ENCODE measurements at regions not wholly inside any gene's neighbourhood (a gene's known extent, or its start where the extent isn't known, plus 50 kb on each side); places are given as distances from the start of the nearest gene placed in this dataset.

GRCh38 chr6:90898763-90899162 lies 311.9 kb upstream of the MAP3K7 start:
- no peaks in the 10 kb centered on the region for H3K9me3 Mint-ChIP-seq
- H3K9me3 ChIP-seq (ENCODE audit: control insufficient read depth, low read depth, low read length) = no peaks in the 10 kb centered on the region
- H4K91ac ChIP-seq (ENCODE audit: insufficient read length, low read depth, low read length) = no peak overlapping the region
- no peak overlapping the region for H3K18ac ChIP-seq (ENCODE audit: insufficient read length, low read depth, low read length)
- no peak overlapping the region for H3K4ac ChIP-seq (ENCODE audit: low read depth, low read length)
- no peak overlapping the region for H3K27ac Mint-ChIP-seq
- no peaks in the 10 kb centered on the region for H4K20me1 ChIP-seq (ENCODE audit: control insufficient read depth, insufficient read depth, insufficient read length)
- H3K27ac ChIP-seq (ENCODE audit: insufficient read length, low read depth, low read length) = no peak overlapping the region
- H3K79me2 ChIP-seq (ENCODE audit: insufficient read depth, low read length) = no peaks in the 10 kb centered on the region
- H2BK15ac ChIP-seq (ENCODE audit: low read depth, low read length) = no peak overlapping the region
- WGBS (ENCODE audit: extremely low coverage, insufficient read length, low lambda C conversion rate) = no CpG with 5 or more reads among the region's 4 CpGs
- no peak for DNase-seq
- H3K27me3 ChIP-seq (ENCODE audit: insufficient read depth, low read length) = no peaks in the 10 kb centered on the region
- H3K4me2 ChIP-seq (ENCODE audit: insufficient read depth, insufficient read length, low read length) = no peak overlapping the region
- H2BK20ac ChIP-seq (ENCODE audit: low read depth, low read length, poor library complexity, severe bottlenecking) = no peak overlapping the region
- H2AK5ac ChIP-seq (ENCODE audit: insufficient read length, low read length) = no peak overlapping the region
- no peaks in the 10 kb centered on the region; a peak in 1 of 7 replicates for H3K36me3 Mint-ChIP-seq (ENCODE audit: insufficient read depth in 1 of 3, low read depth in 3 of 3)
- H3T11ph ChIP-seq (ENCODE audit: low read length) = no peak overlapping the region
- H3K4me3 Mint-ChIP-seq = no peak overlapping the region
- H2BK5ac ChIP-seq (ENCODE audit: insufficient read length, low read length) = no peak overlapping the region
- H3K79me1 ChIP-seq (ENCODE audit: insufficient read depth, low read depth, low read length, poor library complexity, severe bottlenecking) = no peaks in the 10 kb centered on the region
- no peak overlapping the region for H2BK120ac ChIP-seq (ENCODE audit: low read depth, low read length, poor library complexity, severe bottlenecking)
- H3K4me1 ChIP-seq (ENCODE audit: insufficient read depth, low read length) = no peaks in the 10 kb centered on the region
- TF ChIP-seq CTCF (conservative IDR thresholded peaks at IDR 0.05) = no peak
- H2AFZ ChIP-seq (ENCODE audit: low read length) = no peak overlapping the region
- H3K9ac ChIP-seq (ENCODE audit: extremely low read depth, insufficient read length, low read length) = no peak overlapping the region
- no peak overlapping the region for H2BK12ac ChIP-seq (ENCODE audit: insufficient read length, low read depth, low read length)
- H3K23ac ChIP-seq (ENCODE audit: insufficient read length, low read depth, low read length) = no peak overlapping the region
- peaks cover 5% of the 10 kb centered on the region; the same call in 1 of the 2 replicates for H3K27me3 Mint-ChIP-seq (ENCODE audit: low read depth)
- no peak overlapping the region for H3K14ac ChIP-seq (ENCODE audit: insufficient read depth, low read length)
- no peak overlapping the region for H4K5ac ChIP-seq (ENCODE audit: insufficient read length, low read depth, low read length)
- H3K23me2 ChIP-seq (ENCODE audit: insufficient read length, low read depth, low read length, poor library complexity, severe bottlenecking) = no peaks in the 10 kb centered on the region
- H3K56ac ChIP-seq (ENCODE audit: insufficient read length, low read depth, low read length) = no peak overlapping the region
- no peak overlapping the region for H4K8ac ChIP-seq (replicated peaks; ENCODE audit: insufficient read length, low read depth, low read length)
- peaks cover 12 to 13% of the 10 kb centered on the region in 2 experiments for H3K4me1 Mint-ChIP-seq

Data from H9 (cell line).